K562 (cell line): ENCODE measurements at regions not wholly inside any gene's neighbourhood (a gene's known extent, or its start where the extent isn't known, plus 50 kb on each side); places are given as distances from the start of the nearest gene placed in this dataset.

Source experiments
- PHB2 ChIP-seq: fragments of 450-650 bp; IDR thresholded peaks from 2 replicates; pipeline ENCODE4 v1.6.1; 2017; ENCODE audit warnings: low read depth
- TRIM24 ChIP-seq, 2 experiments: fragments of 450-650 bp; IDR thresholded peaks; 2 replicates each; pipeline ENCODE4 v1.6.1; 2016
- ZNF318 ChIP-seq, 2 experiments: fragments of 450-650 bp; IDR thresholded peaks; 2 replicates each; pipeline ENCODE4 v1.6.1; 2016; ENCODE audit warnings: mild to moderate bottlenecking in 2 of 2, borderline replicate concordance in 1 of 2, low read depth in 1 of 2, moderate library complexity in 1 of 2

GRCh38 chr21:43348170-43348766, 78.7 kb downstream of the SIK1 start (continued):
- TF ChIP-seq ZNF318 (IDR thresholded peaks at IDR 0.05; ENCODE audit: borderline replicate concordance in 1 of 2, low read depth in 1 of 2) (no peak), PHB2 (no peak), TRIM24 (IDR thresholded peaks at IDR 0.05) (no peak)
